Liver (tissue), 8 donors: ENCODE measurements at regions not wholly inside any gene's neighbourhood (a gene's known extent, or its start where the extent isn't known, plus 50 kb on each side); places are given as distances from the start of the nearest gene placed in this dataset.

Experiments
- DNase-seq: peaks from one replicate; pipeline ENCODE4 v3.0.0-alpha.2; 2017; ENCODE audit warnings: low spot score
- H3K27ac ChIP-seq, 2 donors: one replicate each; pipeline ENCODE4 v1.7.0; 2013; ENCODE audit warnings: inconsistent platforms in 2 of 2, low read length in 2 of 2, control low read depth in 1 of 2, low read depth in 1 of 2, mild to moderate bottlenecking in 1 of 2
- H3K27me3 ChIP-seq, 4 donors: one replicate each; pipeline versions ENCODE4 v1.6.1 to v1.7.0; 2013; ENCODE audit warnings: low read length in 3 of 4, inconsistent platforms in 1 of 4, mild to moderate bottlenecking in 1 of 4, moderate library complexity in 1 of 4; ENCODE audit not compliant: control insufficient read depth in 4 of 4, insufficient read depth in 4 of 4
- H3K36me3 ChIP-seq, 4 donors: one replicate each; pipeline versions ENCODE4 v1.6.1 to v1.7.0; 2013; ENCODE audit warnings: low read length in 3 of 4, mild to moderate bottlenecking in 3 of 4, low read depth in 1 of 4, moderate library complexity in 1 of 4; ENCODE audit not compliant: control insufficient read depth in 4 of 4, insufficient read depth in 3 of 4
- H3K4me1 ChIP-seq, 4 donors: one replicate each; pipeline versions ENCODE4 v1.6.1 to v1.7.0; 2013; ENCODE audit warnings: low read length in 3 of 4, mild to moderate bottlenecking in 3 of 4, moderate library complexity in 1 of 4; ENCODE audit not compliant: control insufficient read depth in 4 of 4, insufficient read depth in 4 of 4
- H3K4me3 ChIP-seq, 3 donors: one replicate each; pipeline versions ENCODE4 v1.6.1 to v1.7.0; 2013; ENCODE audit warnings: low read length in 3 of 3, control low read depth in 1 of 3, low read depth in 1 of 3, mild to moderate bottlenecking in 1 of 3
- H3K9ac ChIP-seq, 2 donors: one replicate each; pipeline ENCODE4 v1.7.0; 2013; ENCODE audit warnings: low read length in 2 of 2, mild to moderate bottlenecking in 2 of 2, moderate library complexity in 2 of 2, control low read depth in 1 of 2, low read depth in 1 of 2
- H3K9me3 ChIP-seq, 4 donors: one replicate each; pipeline versions ENCODE4 v1.6.1 to v1.7.0; 2013; ENCODE audit warnings: low read length in 3 of 4; ENCODE audit not compliant: control insufficient read depth in 4 of 4
- EGR1 ChIP-seq, 2 donors: IDR thresholded peaks; 2 replicates each; pipeline ENCODE4 v1.6.1; 2016 to 2018; ENCODE audit warnings: antibody characterized with exemption in 2 of 2, low read depth in 2 of 2
- FOXA1 ChIP-seq: IDR thresholded peaks from 2 replicates; pipeline ENCODE4 v1.6.1; 2016; ENCODE audit warnings: antibody characterized with exemption
- FOXA2 ChIP-seq: IDR thresholded peaks from 2 replicates; pipeline ENCODE4 v1.6.1; 2016; ENCODE audit warnings: antibody characterized with exemption
- GABPA ChIP-seq, 2 donors: IDR thresholded peaks in 1 of 2; conservative IDR thresholded peaks in 1 of 2; 2 replicates each; pipeline ENCODE4 v1.6.1; 2016; ENCODE audit warnings: antibody characterized with exemption in 2 of 2, mild to moderate bottlenecking in 1 of 2, moderate library complexity in 1 of 2
- HNF4A ChIP-seq, 2 donors: conservative IDR thresholded peaks; 2 replicates each; pipeline ENCODE4 v1.6.1; 2016; ENCODE audit warnings: antibody characterized with exemption in 2 of 2, mild to moderate bottlenecking in 2 of 2
- HNF4G ChIP-seq: IDR thresholded peaks from 2 replicates; pipeline ENCODE4 v1.6.1; 2016; ENCODE audit warnings: antibody characterized with exemption
- NR2F2 ChIP-seq: IDR thresholded peaks from 2 replicates; pipeline ENCODE4 v1.6.1; 2016; ENCODE audit warnings: antibody characterized with exemption
- RAD21 ChIP-seq, 2 donors: IDR thresholded peaks; 2 replicates each; pipeline ENCODE4 v1.6.1; 2016; ENCODE audit warnings: antibody characterized with exemption in 2 of 2, mild to moderate bottlenecking in 2 of 2
- RXRA ChIP-seq, 2 donors: IDR thresholded peaks; 2 replicates each; pipeline ENCODE4 v1.6.1; 2017 to 2018; ENCODE audit warnings: antibody characterized with exemption in 2 of 2, mild to moderate bottlenecking in 1 of 2
- SP1 ChIP-seq: IDR thresholded peaks from 2 replicates; pipeline ENCODE4 v1.6.1; 2018; ENCODE audit warnings: antibody characterized with exemption, mild to moderate bottlenecking
- TAF1 ChIP-seq: conservative IDR thresholded peaks from 2 replicates; pipeline ENCODE4 v1.6.1; 2016; ENCODE audit warnings: antibody characterized with exemption, mild to moderate bottlenecking
- YY1 ChIP-seq: IDR thresholded peaks from 2 replicates; pipeline ENCODE4 v1.6.1; 2016; ENCODE audit warnings: antibody characterized with exemption, mild to moderate bottlenecking
- WGBS: extraction: QIAGEN DNeasy Blood & Tissue Kit; methylation state at CpG from one replicate; pipeline ENCODE4 v1.1.7; 2013; 5-methylcytosine and 5-hydroxymethylcytosine counted together
- TF ChIP-seq, protein P1 (sequence below): IDR thresholded peaks from 2 replicates; pipeline ENCODE4 v1.6.1; 2016; ENCODE audit warnings: antibody characterized with exemption, mild to moderate bottlenecking
- TF ChIP-seq, protein P2 (sequence below): IDR thresholded peaks from 2 replicates; pipeline ENCODE4 v1.6.1; 2016; ENCODE audit warnings: antibody characterized with exemption
- TF ChIP-seq, protein P3 (sequence below): IDR thresholded peaks from 2 replicates; pipeline ENCODE4 v1.6.1; 2016; ENCODE audit warnings: antibody characterized with exemption
- TF ChIP-seq, protein P4 (sequence below): IDR thresholded peaks from 2 replicates; pipeline ENCODE4 v1.6.1; 2016; ENCODE audit warnings: antibody characterized with exemption
- TF ChIP-seq, protein P5 (sequence below): fragments of 150-350 bp; IDR thresholded peaks from 2 replicates; pipeline ENCODE4 v1.5.1; 2017; ENCODE audit warnings: improper control_type of control experiment, low read depth, low read length; ENCODE audit not compliant: missing input control
- donor health status: healthy.
- donor health status: healthy.
- donor health status: healthy.
- donor health status: healthy.
- donor health status: healthy.

DNA sequence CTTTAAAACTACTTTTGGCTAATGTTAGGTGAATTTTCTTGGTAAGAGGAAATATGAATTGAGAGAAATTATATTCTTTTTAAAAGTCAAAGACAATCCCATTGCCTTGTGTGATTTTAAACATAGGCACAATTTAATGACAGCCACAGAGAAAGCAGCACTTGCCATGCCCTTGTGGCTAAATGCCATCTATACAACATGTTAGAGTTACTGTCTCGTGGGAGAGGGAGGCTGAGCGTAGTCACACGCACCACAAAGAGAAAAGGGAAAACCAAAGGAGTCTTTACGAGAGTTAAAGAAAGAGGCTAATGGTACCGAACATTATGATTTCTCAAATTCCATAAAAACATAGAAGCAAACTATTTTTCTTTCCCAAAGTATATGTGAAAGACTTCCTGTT, 537.9 kb downstream of the PTPRC start:
- no peak overlapping the region for H3K9ac ChIP-seq
- WGBS, result 86% methylated on average over 5 of the region's 5 CpGs
- no peak overlapping the region for H3K4me3 ChIP-seq
- no peaks in the 10 kb centered on the region for H3K27me3 ChIP-seq
- H3K27ac ChIP-seq, result no peak overlapping the region
- TF ChIP-seq TAF1 (no peak), RAD21 (IDR thresholded peaks at IDR 0.05) (no peak), HNF4G (no peak), SP1 (no peak), YY1 (no peak), HNF4A (conservative IDR thresholded peaks at IDR 0.05) (no peak), NR2F2 (no peak), EGR1 (IDR thresholded peaks at IDR 0.05; ENCODE audit: low read depth in 2 of 2) (no peak), RXRA (IDR thresholded peaks at IDR 0.05) (no peak)
- TF ChIP-seq, protein P1, sequence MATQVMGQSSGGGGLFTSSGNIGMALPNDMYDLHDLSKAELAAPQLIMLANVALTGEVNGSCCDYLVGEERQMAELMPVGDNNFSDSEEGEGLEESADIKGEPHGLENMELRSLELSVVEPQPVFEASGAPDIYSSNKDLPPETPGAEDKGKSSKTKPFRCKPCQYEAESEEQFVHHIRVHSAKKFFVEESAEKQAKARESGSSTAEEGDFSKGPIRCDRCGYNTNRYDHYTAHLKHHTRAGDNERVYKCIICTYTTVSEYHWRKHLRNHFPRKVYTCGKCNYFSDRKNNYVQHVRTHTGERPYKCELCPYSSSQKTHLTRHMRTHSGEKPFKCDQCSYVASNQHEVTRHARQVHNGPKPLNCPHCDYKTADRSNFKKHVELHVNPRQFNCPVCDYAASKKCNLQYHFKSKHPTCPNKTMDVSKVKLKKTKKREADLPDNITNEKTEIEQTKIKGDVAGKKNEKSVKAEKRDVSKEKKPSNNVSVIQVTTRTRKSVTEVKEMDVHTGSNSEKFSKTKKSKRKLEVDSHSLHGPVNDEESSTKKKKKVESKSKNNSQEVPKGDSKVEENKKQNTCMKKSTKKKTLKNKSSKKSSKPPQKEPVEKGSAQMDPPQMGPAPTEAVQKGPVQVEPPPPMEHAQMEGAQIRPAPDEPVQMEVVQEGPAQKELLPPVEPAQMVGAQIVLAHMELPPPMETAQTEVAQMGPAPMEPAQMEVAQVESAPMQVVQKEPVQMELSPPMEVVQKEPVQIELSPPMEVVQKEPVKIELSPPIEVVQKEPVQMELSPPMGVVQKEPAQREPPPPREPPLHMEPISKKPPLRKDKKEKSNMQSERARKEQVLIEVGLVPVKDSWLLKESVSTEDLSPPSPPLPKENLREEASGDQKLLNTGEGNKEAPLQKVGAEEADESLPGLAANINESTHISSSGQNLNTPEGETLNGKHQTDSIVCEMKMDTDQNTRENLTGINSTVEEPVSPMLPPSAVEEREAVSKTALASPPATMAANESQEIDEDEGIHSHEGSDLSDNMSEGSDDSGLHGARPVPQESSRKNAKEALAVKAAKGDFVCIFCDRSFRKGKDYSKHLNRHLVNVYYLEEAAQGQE, result no peak
- TF ChIP-seq, protein P2, sequence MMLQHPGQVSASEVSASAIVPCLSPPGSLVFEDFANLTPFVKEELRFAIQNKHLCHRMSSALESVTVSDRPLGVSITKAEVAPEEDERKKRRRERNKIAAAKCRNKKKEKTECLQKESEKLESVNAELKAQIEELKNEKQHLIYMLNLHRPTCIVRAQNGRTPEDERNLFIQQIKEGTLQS, result no peak
- TF ChIP-seq, protein P3, sequence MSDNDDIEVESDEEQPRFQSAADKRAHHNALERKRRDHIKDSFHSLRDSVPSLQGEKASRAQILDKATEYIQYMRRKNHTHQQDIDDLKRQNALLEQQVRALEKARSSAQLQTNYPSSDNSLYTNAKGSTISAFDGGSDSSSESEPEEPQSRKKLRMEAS, result no peak
- TF ChIP-seq, protein P4, sequence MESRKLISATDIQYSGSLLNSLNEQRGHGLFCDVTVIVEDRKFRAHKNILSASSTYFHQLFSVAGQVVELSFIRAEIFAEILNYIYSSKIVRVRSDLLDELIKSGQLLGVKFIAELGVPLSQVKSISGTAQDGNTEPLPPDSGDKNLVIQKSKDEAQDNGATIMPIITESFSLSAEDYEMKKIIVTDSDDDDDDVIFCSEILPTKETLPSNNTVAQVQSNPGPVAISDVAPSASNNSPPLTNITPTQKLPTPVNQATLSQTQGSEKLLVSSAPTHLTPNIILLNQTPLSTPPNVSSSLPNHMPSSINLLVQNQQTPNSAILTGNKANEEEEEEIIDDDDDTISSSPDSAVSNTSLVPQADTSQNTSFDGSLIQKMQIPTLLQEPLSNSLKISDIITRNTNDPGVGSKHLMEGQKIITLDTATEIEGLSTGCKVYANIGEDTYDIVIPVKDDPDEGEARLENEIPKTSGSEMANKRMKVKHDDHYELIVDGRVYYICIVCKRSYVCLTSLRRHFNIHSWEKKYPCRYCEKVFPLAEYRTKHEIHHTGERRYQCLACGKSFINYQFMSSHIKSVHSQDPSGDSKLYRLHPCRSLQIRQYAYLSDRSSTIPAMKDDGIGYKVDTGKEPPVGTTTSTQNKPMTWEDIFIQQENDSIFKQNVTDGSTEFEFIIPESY, result no peak
- DNase-seq, result no peak
- H3K36me3 ChIP-seq, result no peaks in the 10 kb centered on the region
- no peaks in the 10 kb centered on the region for H3K9me3 ChIP-seq
- H3K4me1 ChIP-seq, result no peaks in the 10 kb centered on the region

DNA sequence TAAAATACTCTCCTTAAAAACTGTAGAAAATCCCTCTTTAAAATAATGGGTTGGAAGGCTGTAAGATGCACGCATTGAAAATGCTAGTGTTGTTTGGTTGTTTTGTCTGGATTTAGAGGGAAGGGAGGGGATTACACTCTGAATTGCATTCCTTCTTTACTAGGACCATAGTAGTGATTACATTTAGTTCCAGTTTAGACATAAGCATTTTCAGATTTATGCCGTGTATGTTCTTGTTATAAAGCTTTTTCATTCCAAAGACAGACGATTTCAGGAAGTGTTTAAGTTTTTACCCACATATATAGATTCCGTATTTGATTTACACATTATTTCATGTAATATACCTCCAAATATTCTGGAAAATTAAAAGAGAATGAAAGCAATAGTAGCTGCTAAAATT, 538.4 kb downstream of the PTPRC start:
- no peaks in the 10 kb centered on the region for H3K4me1 ChIP-seq
- TF ChIP-seq, protein P1, result no peak
- no peak for TF ChIP-seq YY1
- TF ChIP-seq, protein P2, result no peak
- TF ChIP-seq RXRA (IDR thresholded peaks at IDR 0.05), result no peak
- no peak for TF ChIP-seq GABPA (IDR thresholded peaks at IDR 0.05 in 1 of 2, conservative IDR thresholded peaks at IDR 0.05 in 1 of 2)
- TF ChIP-seq FOXA1, result no peak
- TF ChIP-seq SP1, result no peak
- no peak for TF ChIP-seq HNF4A (conservative IDR thresholded peaks at IDR 0.05)
- no peak for TF ChIP-seq FOXA2
- TF ChIP-seq NR2F2, result no peak
- no peak for TF ChIP-seq TAF1
- TF ChIP-seq, protein P4, result no peak
- TF ChIP-seq, protein P5, sequence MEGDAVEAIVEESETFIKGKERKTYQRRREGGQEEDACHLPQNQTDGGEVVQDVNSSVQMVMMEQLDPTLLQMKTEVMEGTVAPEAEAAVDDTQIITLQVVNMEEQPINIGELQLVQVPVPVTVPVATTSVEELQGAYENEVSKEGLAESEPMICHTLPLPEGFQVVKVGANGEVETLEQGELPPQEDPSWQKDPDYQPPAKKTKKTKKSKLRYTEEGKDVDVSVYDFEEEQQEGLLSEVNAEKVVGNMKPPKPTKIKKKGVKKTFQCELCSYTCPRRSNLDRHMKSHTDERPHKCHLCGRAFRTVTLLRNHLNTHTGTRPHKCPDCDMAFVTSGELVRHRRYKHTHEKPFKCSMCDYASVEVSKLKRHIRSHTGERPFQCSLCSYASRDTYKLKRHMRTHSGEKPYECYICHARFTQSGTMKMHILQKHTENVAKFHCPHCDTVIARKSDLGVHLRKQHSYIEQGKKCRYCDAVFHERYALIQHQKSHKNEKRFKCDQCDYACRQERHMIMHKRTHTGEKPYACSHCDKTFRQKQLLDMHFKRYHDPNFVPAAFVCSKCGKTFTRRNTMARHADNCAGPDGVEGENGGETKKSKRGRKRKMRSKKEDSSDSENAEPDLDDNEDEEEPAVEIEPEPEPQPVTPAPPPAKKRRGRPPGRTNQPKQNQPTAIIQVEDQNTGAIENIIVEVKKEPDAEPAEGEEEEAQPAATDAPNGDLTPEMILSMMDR, result no peak
- no peak for TF ChIP-seq EGR1 (IDR thresholded peaks at IDR 0.05; ENCODE audit: low read depth in 2 of 2)
- TF ChIP-seq, protein P3, result no peak
- 81% methylated on average over 4 of the region's 4 CpGs for WGBS

More for the DNA sequence above, 538.4 kb downstream of the PTPRC start:
- no peak for DNase-seq
- H3K9me3 ChIP-seq, result no peaks in the 10 kb centered on the region
- no peak overlapping the region for H3K9ac ChIP-seq
- H3K4me3 ChIP-seq, result no peak overlapping the region
- no peaks in the 10 kb centered on the region for H3K36me3 ChIP-seq
- H3K27ac ChIP-seq, result no peak overlapping the region
- H3K27me3 ChIP-seq, result no peaks in the 10 kb centered on the region
